ENCODE measurements at regions not wholly inside any gene's neighbourhood (a gene's known extent, or its start where the extent isn't known, plus 50 kb on each side); places are given as distances from the start of the nearest gene placed in this dataset.

- no peak for TF ChIP-seq CTCF (conservative IDR thresholded peaks at IDR 0.05 in 1 of 2, IDR thresholded peaks at IDR 0.05 in 1 of 2; ENCODE audit: extremely low read depth in 1 of 2, insufficient read depth in 1 of 2, low read depth in 1 of 2, low read length in 2 of 2)
- no peak for TF ChIP-seq EZH2 (IDR thresholded peaks at IDR 0.05; ENCODE audit: borderline replicate concordance, low read length)
These were observed 303.9 kb downstream of the PAX3 start for GRCh38 chr2:221994926-221995325.

All from mammary epithelial cell (primary cell).